H9 (cell line): ENCODE measurements at regions not wholly inside any gene's neighbourhood (a gene's known extent, or its start where the extent isn't known, plus 50 kb on each side); places are given as distances from the start of the nearest gene placed in this dataset.

Source experiments
- DNase-seq: peaks from one replicate; pipeline ENCODE4 v3.0.0-alpha.2; 2017
- H2AFZ ChIP-seq: one replicate; pipeline ENCODE4 v1.6.1; 2013; ENCODE audit warnings: mild to moderate bottlenecking, low read length, control low read depth, moderate library complexity
- H2AK5ac ChIP-seq: 2 replicates; pipeline ENCODE4 v1.6.1; 2013; ENCODE audit warnings: low read length, control low read depth, mixed read lengths; ENCODE audit not compliant: insufficient read length
- H2BK120ac ChIP-seq: one replicate; pipeline ENCODE4 v1.6.1; 2013; ENCODE audit warnings: low read depth, mild to moderate bottlenecking, low read length, control low read depth, inconsistent platforms; ENCODE audit not compliant: poor library complexity, severe bottlenecking
- H2BK12ac ChIP-seq: 2 replicates; pipeline ENCODE4 v1.6.1; 2013; ENCODE audit warnings: low read length, control low read depth, mixed read lengths, low read depth; ENCODE audit not compliant: insufficient read length
- H2BK15ac ChIP-seq: 2 replicates; pipeline ENCODE4 v1.6.1; 2013; ENCODE audit warnings: low read depth, low read length, control low read depth
- H2BK20ac ChIP-seq: one replicate; pipeline ENCODE4 v1.6.1; 2013; ENCODE audit warnings: low read depth, mild to moderate bottlenecking, low read length, control low read depth, inconsistent platforms; ENCODE audit not compliant: poor library complexity, severe bottlenecking
- H2BK5ac ChIP-seq: 2 replicates; pipeline ENCODE4 v1.6.1; 2013; ENCODE audit warnings: low read length, control low read depth, mixed read lengths; ENCODE audit not compliant: insufficient read length
- H3K14ac ChIP-seq: 2 replicates; pipeline ENCODE4 v1.6.1; 2013; ENCODE audit warnings: low read length, control low read depth; ENCODE audit not compliant: insufficient read depth
- H3K18ac ChIP-seq: 2 replicates; pipeline ENCODE4 v1.6.1; 2013; ENCODE audit warnings: low read depth, mild to moderate bottlenecking, mixed read lengths, low read length, control low read depth; ENCODE audit not compliant: insufficient read length
- H3K23ac ChIP-seq: 2 replicates; pipeline ENCODE4 v1.6.1; 2013; ENCODE audit warnings: low read length, control low read depth, mixed read lengths, low read depth; ENCODE audit not compliant: insufficient read length
- H3K23me2 ChIP-seq: 2 replicates; pipeline ENCODE4 v1.6.1; 2013; ENCODE audit warnings: low read depth, mild to moderate bottlenecking, mixed read lengths, low read length, control low read depth; ENCODE audit not compliant: insufficient read length, poor library complexity, severe bottlenecking
- H3K27ac ChIP-seq: 2 replicates; pipeline ENCODE4 v1.5.1; 2013; ENCODE audit warnings: low read length, control low read depth, mixed read lengths, low read depth; ENCODE audit not compliant: insufficient read length
- H3K27me3 ChIP-seq: 2 replicates; pipeline ENCODE4 v1.6.1; 2013; ENCODE audit warnings: low read length, control low read depth, inconsistent platforms; ENCODE audit not compliant: insufficient read depth
- H3K4ac ChIP-seq: 2 replicates; pipeline ENCODE4 v1.6.1; 2013; ENCODE audit warnings: low read depth, mild to moderate bottlenecking, control low read depth, inconsistent platforms, low read length, moderate library complexity
- H3K4me1 ChIP-seq: 2 replicates; pipeline ENCODE4 v1.6.1; 2013; ENCODE audit warnings: low read length, control low read depth, inconsistent platforms; ENCODE audit not compliant: insufficient read depth
- H3K4me2 ChIP-seq: 2 replicates; pipeline ENCODE4 v1.6.1; 2013; ENCODE audit warnings: low read length, control low read depth, mixed read lengths; ENCODE audit not compliant: insufficient read length, insufficient read depth
- H3K56ac ChIP-seq: 2 replicates; pipeline ENCODE4 v1.6.1; 2013; ENCODE audit warnings: low read depth, mild to moderate bottlenecking, mixed read lengths, low read length, control low read depth; ENCODE audit not compliant: insufficient read length
- H3K79me1 ChIP-seq: 2 replicates; pipeline ENCODE4 v1.6.1; 2013; ENCODE audit warnings: low read depth, mild to moderate bottlenecking, moderate library complexity, low read length, control low read depth, inconsistent platforms; ENCODE audit not compliant: insufficient read depth, poor library complexity, severe bottlenecking
- H3K79me2 ChIP-seq: 2 replicates; pipeline ENCODE4 v1.6.1; 2013; ENCODE audit warnings: low read length, control low read depth, inconsistent platforms; ENCODE audit not compliant: insufficient read depth
- H3K9ac ChIP-seq: 2 replicates; pipeline ENCODE4 v1.6.1; 2013; ENCODE audit warnings: low read length, control low read depth, mixed read lengths; ENCODE audit not compliant: insufficient read length; ENCODE audit errors: extremely low read depth
- H3K9me3 ChIP-seq: one replicate; pipeline ENCODE4 v1.6.1; 2013; ENCODE audit warnings: low read depth, low read length, inconsistent platforms; ENCODE audit not compliant: control insufficient read depth
- H3T11ph ChIP-seq: one replicate; pipeline ENCODE4 v1.6.1; 2013; ENCODE audit warnings: mild to moderate bottlenecking, low read length, control low read depth, inconsistent platforms
- H4K20me1 ChIP-seq: one replicate; pipeline ENCODE4 v1.6.1; 2013; ENCODE audit not compliant: control insufficient read depth, insufficient read length, insufficient read depth
- H4K5ac ChIP-seq: 2 replicates; pipeline ENCODE4 v1.6.1; 2013; ENCODE audit warnings: low read depth, mild to moderate bottlenecking, mixed read lengths, low read length, control low read depth; ENCODE audit not compliant: insufficient read length
- H4K8ac ChIP-seq: replicated peaks from 2 replicates; pipeline ENCODE4 v1.6.1; 2013; ENCODE audit warnings: low read length, control low read depth, mixed read lengths, low read depth; ENCODE audit not compliant: insufficient read length
- H4K91ac ChIP-seq: 2 replicates; pipeline ENCODE4 v1.6.1; 2013; ENCODE audit warnings: low read depth, mild to moderate bottlenecking, moderate library complexity, mixed read lengths, low read length, control low read depth; ENCODE audit not compliant: insufficient read length
- H3K27ac Mint-ChIP-seq, 3 experiments: 2 replicates in 2 of 3; 3 replicates in 1 of 3; pipeline ENCODE4 v1.8.0; 2020 to 2021; ENCODE audit warnings: mixed read lengths in 3 of 3, mild to moderate bottlenecking in 1 of 3, moderate library complexity in 1 of 3
- H3K27me3 Mint-ChIP-seq: 2 replicates; pipeline ENCODE4 v1.8.0; 2021; ENCODE audit warnings: low read depth, mild to moderate bottlenecking, moderate library complexity, mixed read lengths
- H3K36me3 Mint-ChIP-seq, 3 experiments: 2 replicates in 2 of 3; 3 replicates in 1 of 3; pipeline ENCODE4 v1.8.0; 2020 to 2021; ENCODE audit warnings: low read depth in 3 of 3, mixed read lengths in 3 of 3; ENCODE audit not compliant: insufficient read depth in 1 of 3
- H3K4me1 Mint-ChIP-seq, 2 experiments: 2 replicates each; pipeline ENCODE4 v1.8.0; 2020; ENCODE audit warnings: mixed read lengths in 2 of 2
- H3K4me3 Mint-ChIP-seq, 2 experiments: 2 replicates in 1 of 2; 3 replicates in 1 of 2; pipeline ENCODE4 v1.8.0; 2020 to 2021; ENCODE audit warnings: mild to moderate bottlenecking in 2 of 2, mixed read lengths in 2 of 2, moderate library complexity in 1 of 2
- H3K9me3 Mint-ChIP-seq, 2 experiments: 2 replicates in 1 of 2; 3 replicates in 1 of 2; pipeline ENCODE4 v1.8.0; 2020; ENCODE audit warnings: mild to moderate bottlenecking in 2 of 2, mixed read lengths in 2 of 2, moderate library complexity in 1 of 2
- CTCF ChIP-seq: fragments of 200-600 bp; sonication (generic); conservative IDR thresholded peaks from 3 replicates; pipeline ENCODE4 v1.8.0; 2021; ENCODE audit warnings: antibody characterized with exemption, mild to moderate bottlenecking
- WGBS: extraction: QIAGEN DNeasy Blood & Tissue Kit; methylation state at CpG from one replicate; pipeline ENCODE4 v1.1.7; 2013; ENCODE audit warnings: missing lambda C conversion rate, low lambda C conversion rate, mixed read lengths; ENCODE audit not compliant: insufficient read length; ENCODE audit errors: extremely low coverage; 5-methylcytosine and 5-hydroxymethylcytosine counted together

- H4K5ac ChIP-seq, result no peak overlapping the region
- H3K56ac ChIP-seq, result no peak overlapping the region
- H2BK5ac ChIP-seq, result no peak overlapping the region
- no CpG with 5 or more reads among the region's 2 CpGs for WGBS
- no peak for DNase-seq
- Mint-ChIP-seq H3K4me1 (no peaks in the 10 kb centered on the region; a peak in 2 of 4 replicates), H3K27me3 (no peaks in the 10 kb centered on the region), H3K9me3 (no peaks in the 10 kb centered on the region; a peak in 1 of 5 replicates), H3K36me3 (no peaks in the 10 kb centered on the region), H3K4me3 (no peak overlapping the region), H3K27ac (no peak overlapping the region)
- no peak overlapping the region for H3K14ac ChIP-seq
- H3K79me2 ChIP-seq, result no peaks in the 10 kb centered on the region
- no peak overlapping the region for H2AFZ ChIP-seq
- H3K4me2 ChIP-seq, result no peak overlapping the region
- no peaks in the 10 kb centered on the region for H4K20me1 ChIP-seq
- no peaks in the 10 kb centered on the region for H3K23me2 ChIP-seq
- H3T11ph ChIP-seq, result no peak overlapping the region
- H3K18ac ChIP-seq, result no peak overlapping the region
- H3K79me1 ChIP-seq, result no peaks in the 10 kb centered on the region
- H3K27me3 ChIP-seq, result no peaks in the 10 kb centered on the region
- no peak overlapping the region for H4K91ac ChIP-seq
- H3K9ac ChIP-seq, result no peak overlapping the region
- no peak for TF ChIP-seq CTCF
- H3K4me1 ChIP-seq, result no peaks in the 10 kb centered on the region
- H2BK12ac ChIP-seq, result no peak overlapping the region
- no peak overlapping the region for H2AK5ac ChIP-seq
- H3K9me3 ChIP-seq, result no peaks in the 10 kb centered on the region
- H4K8ac ChIP-seq, result no peak overlapping the region
- H2BK120ac ChIP-seq, result no peak overlapping the region
- H2BK20ac ChIP-seq, result no peak overlapping the region
- no peak overlapping the region for H2BK15ac ChIP-seq
- H3K4ac ChIP-seq, result no peak overlapping the region
- H3K23ac ChIP-seq, result no peak overlapping the region
- H3K27ac ChIP-seq, result no peak overlapping the region
Observed at GRCh38 chr3:117706756-117707155, 997.2 kb downstream of the TUSC7 start.
